ENCODE measurements at regions not wholly inside any gene's neighbourhood (a gene's known extent, or its start where the extent isn't known, plus 50 kb on each side); places are given as distances from the start of the nearest gene placed in this dataset.

GRCh38 chr3:177973241-177973840 lies 562.9 kb upstream of the KCNMB2 start:
- DNase-seq, result no peak

- no peak for DNase-seq
Observed at GRCh38 chr3:177976241-177976640, 560.0 kb upstream of the KCNMB2 start.

- no peak for DNase-seq
Observed at GRCh38 chr3:177976866-177977265, 559.4 kb upstream of the KCNMB2 start.

- no peak for DNase-seq
Observed at GRCh38 chr3:177977381-177978158, 558.7 kb upstream of the KCNMB2 start.

- no peak for DNase-seq
Observed at GRCh38 chr3:177978946-177979345, 557.3 kb upstream of the KCNMB2 start.

- no peak for DNase-seq
Observed at GRCh38 chr3:177979703-177980102, 556.5 kb upstream of the KCNMB2 start.

- DNase-seq, result no peak
Observed at GRCh38 chr3:177981576-177981975, 554.7 kb upstream of the KCNMB2 start.

GRCh38 chr3:177982034-177982433 lies 554.2 kb upstream of the KCNMB2 start:
- DNase-seq, result no peak

- DNase-seq, result no peak
Observed at GRCh38 chr3:177983320-177983719, 552.9 kb upstream of the KCNMB2 start.

- no peak for DNase-seq
Observed at GRCh38 chr3:177992993-177993970, 543.0 kb upstream of the KCNMB2 start.

GRCh38 chr3:177994976-177995375 lies 541.3 kb upstream of the KCNMB2 start:
- no peak for DNase-seq

GRCh38 chr3:177995381-177996085 lies 540.7 kb upstream of the KCNMB2 start:
- DNase-seq, result no peak

GRCh38 chr3:178001670-178002101 lies 534.5 kb upstream of the KCNMB2 start:
- peak; percentile 23 for DNase-seq

GRCh38 chr3:178002113-178002512 lies 534.1 kb upstream of the KCNMB2 start:
- DNase-seq, result no peak

- DNase-seq, result no peak
Observed at GRCh38 chr3:178003756-178004155, 532.5 kb upstream of the KCNMB2 start.

GRCh38 chr3:178005961-178006360 lies 530.3 kb upstream of the KCNMB2 start:
- no peak for DNase-seq

- no peak for DNase-seq
Observed at GRCh38 chr3:178010306-178010705, 525.9 kb upstream of the KCNMB2 start.

GRCh38 chr3:178019645-178020044 lies 516.6 kb upstream of the KCNMB2 start:
- DNase-seq, result no peak

GRCh38 chr3:178022599-178022998 lies 513.6 kb upstream of the KCNMB2 start:
- no peak for DNase-seq

GRCh38 chr3:178028933-178029332 lies 507.3 kb upstream of the KCNMB2 start:
- DNase-seq, result no peak

GRCh38 chr3:178036451-178037144 lies 499.6 kb upstream of the KCNMB2 start:
- DNase-seq, result no peak

- no peak for DNase-seq
Observed at GRCh38 chr3:178041931-178042330, 494.3 kb upstream of the KCNMB2 start.

Data from stimulated activated CD4-positive, alpha-beta T cell treated with anti-CD3 and anti-CD28 coated beads, Interleukin-1b, Interleukin-23, amount 100 ng/mL, for 48 hours (primary cell).